ENCODE measurements at regions not wholly inside any gene's neighbourhood (a gene's known extent, or its start where the extent isn't known, plus 50 kb on each side); places are given as distances from the start of the nearest gene placed in this dataset.

- TF ChIP-seq EZH2phosphoT487 (IDR thresholded peaks at IDR 0.05; ENCODE audit: low read depth, severe bottlenecking, unreplicated experiment), result no peak
- TF ChIP-seq CTCF (IDR thresholded peaks at IDR 0.05; ENCODE audit: poor library complexity), result no peak
- TF ChIP-seq EZH2 (IDR thresholded peaks at IDR 0.05; ENCODE audit: borderline replicate concordance), result no peak
Observed at GRCh38 chr4:42262701-42263490, 110.4 kb upstream of the BEND4 start.
